ENCODE measurements at regions not wholly inside any gene's neighbourhood (a gene's known extent, or its start where the extent isn't known, plus 50 kb on each side); places are given as distances from the start of the nearest gene placed in this dataset.

- TF ChIP-seq GATA3 (IDR thresholded peaks at IDR 0.05; ENCODE audit: low read depth, low read length) (no peak), GATA2 (IDR thresholded peaks at IDR 0.05; ENCODE audit: low read depth, low read length) (no peak)
These were observed 270.6 kb downstream of the SOCS6 start for GRCh38 chr18:70559446-70559845.
